ENCODE measurements at regions not wholly inside any gene's neighbourhood (a gene's known extent, or its start where the extent isn't known, plus 50 kb on each side); places are given as distances from the start of the nearest gene placed in this dataset.

GRCh38 chr7:114755856-114756255 lies 166.0 kb upstream of the MDFIC start:
- Histone ChIP-seq H3K27ac (no peak overlapping the region), H3K27me3 (no peaks in the 10 kb centered on the region), H3K9me3 (no peaks in the 10 kb centered on the region), H3K36me3 (no peaks in the 10 kb centered on the region), H3K4me1 (no peaks in the 10 kb centered on the region), H3K4me3 (replicated peaks in 1 of 3) (no peak overlapping the region)
- WGBS, 2 donors: 87 to 89% methylated on average over 4 of the region's 4 CpGs
- intact Hi-C loops (cut with DNase I): no loop called here
- TF ChIP-seq CTCF (IDR thresholded peaks at IDR 0.05) (no peak), POLR2A (IDR thresholded peaks at IDR 0.05) (no peak)
- no peak for DNase-seq

GRCh38 chr7:114758661-114759227 lies 163.2 kb upstream of the MDFIC start:
- Histone ChIP-seq H3K27ac (no peak overlapping the region), H3K4me1 (no peaks in the 10 kb centered on the region), H3K9me3 (no peaks in the 10 kb centered on the region), H3K4me3 (replicated peaks in 1 of 3) (no peak overlapping the region), H3K27me3 (no peaks in the 10 kb centered on the region), H3K36me3 (no peaks in the 10 kb centered on the region)
- intact Hi-C loops (cut with DNase I): no loop called here
- TF ChIP-seq POLR2A (IDR thresholded peaks at IDR 0.05): no peak
- no peak for TF ChIP-seq CTCF (IDR thresholded peaks at IDR 0.05)
- 79% methylated on average over 4 of the region's 4 CpGs for WGBS, 2 donors
- no peak for DNase-seq

GRCh38 chr7:114759347-114760062 lies 162.4 kb upstream of the MDFIC start:
- H3K36me3 ChIP-seq: no peaks in the 10 kb centered on the region
- H3K4me1 ChIP-seq: no peaks in the 10 kb centered on the region
- no peak overlapping the region for H3K27ac ChIP-seq
- TF ChIP-seq CTCF (IDR thresholded peaks at IDR 0.05): no peak
- no peak for TF ChIP-seq POLR2A (IDR thresholded peaks at IDR 0.05)
- no peak for DNase-seq
- H3K4me3 ChIP-seq (replicated peaks in 1 of 3): no peak overlapping the region
- intact Hi-C loops (cut with DNase I): no loop called here
- WGBS, 2 donors: 93 to 96% methylated on average over 2 of the region's 2 CpGs
- no peaks in the 10 kb centered on the region for H3K9me3 ChIP-seq
- no peaks in the 10 kb centered on the region for H3K27me3 ChIP-seq

- TF ChIP-seq POLR2A (IDR thresholded peaks at IDR 0.05) (no peak), CTCF (IDR thresholded peaks at IDR 0.05) (no peak)
- DNase-seq: no peak
- Histone ChIP-seq H3K9me3 (no peaks in the 10 kb centered on the region), H3K4me1 (no peaks in the 10 kb centered on the region), H3K27ac (no peak overlapping the region), H3K4me3 (replicated peaks in 1 of 3) (no peak overlapping the region), H3K36me3 (no peaks in the 10 kb centered on the region), H3K27me3 (no peaks in the 10 kb centered on the region)
- 87 to 92% methylated on average over 2 of the region's 2 CpGs for WGBS, 2 donors
- intact Hi-C loops (cut with DNase I): no loop called here
Observed at GRCh38 chr7:114760477-114760876, 161.4 kb upstream of the MDFIC start.

- H3K4me3 ChIP-seq (replicated peaks in 1 of 3): no peak overlapping the region
- no peak for DNase-seq
- 94 to 95% methylated on average over 2 of the region's 2 CpGs for WGBS, 2 donors
- no peaks in the 10 kb centered on the region for H3K9me3 ChIP-seq
- no peak overlapping the region for H3K27ac ChIP-seq
- TF ChIP-seq CTCF (IDR thresholded peaks at IDR 0.05) (no peak), POLR2A (IDR thresholded peaks at IDR 0.05) (no peak)
- no peaks in the 10 kb centered on the region for H3K36me3 ChIP-seq
- no peaks in the 10 kb centered on the region for H3K4me1 ChIP-seq
- H3K27me3 ChIP-seq: no peaks in the 10 kb centered on the region
- intact Hi-C loops (cut with DNase I): no loop called here
Observed at GRCh38 chr7:114761973-114762372, 159.9 kb upstream of the MDFIC start.
